HCT116 (cell line): ENCODE measurements at regions not wholly inside any gene's neighbourhood (a gene's known extent, or its start where the extent isn't known, plus 50 kb on each side); places are given as distances from the start of the nearest gene placed in this dataset.

Experiments used
- ATAC-seq: fragments of 200-7000 bp; cut with Tn5 transposase; 2 replicates; pipeline ENCODE4 v1.9.1; 2020; ENCODE audit warnings: mild to moderate bottlenecking, moderate library complexity
- BruUV-seq: library from RNA; stranded (reverse); fragments of 400-500 nt; replicated peaks from 2 replicates; lab custom pipeline; 2021; lab: Mats Ljungman, UMichigan
- CTCF ChIA-PET: fragments of 300-600 bp; sonication (Branson Sonifier 250); formaldehyde crosslinking; loops from one replicate; lab custom pipeline; 2021; ENCODE audit warnings: antibody characterized with exemption; lab: Charles Lee
- POLR2A ChIA-PET: fragments of 300-600, 350-600 bp; sonication (Branson Sonifier 250); formaldehyde crosslinking; loops from one replicate; lab custom pipeline; 2021; ENCODE audit warnings: antibody characterized with exemption; lab: Charles Lee
- RAD21 ChIA-PET, 2 experiments: fragments of 300-600 bp; sonication (Branson Sonifier 250); formaldehyde crosslinking; loops; one replicate each; lab custom pipeline; 2023; ENCODE audit warnings: low total read pairs in 2 of 2; ENCODE audit not compliant: uncharacterized antibody in 2 of 2, unreplicated experiment in 2 of 2, low non-redundant PET in 1 of 2; lab: Charles Lee
- DNase-seq: peaks from one replicate; pipeline ENCODE4 v3.0.0-alpha.2; 2010; ENCODE audit warnings: low read depth, low spot score
- H2AFZ ChIP-seq: fragments of 200-600 bp; shearing (Covaris generic), sonication (generic); 2 replicates; pipeline ENCODE4 v1.6.1; 2017; ENCODE audit warnings: low read depth, mixed run types, mixed read lengths, antibody characterized with exemption, low read length; ENCODE audit not compliant: poor library complexity, severe bottlenecking
- H3K27ac ChIP-seq: 2 replicates; pipeline ENCODE4 v1.5.1; 2012; ENCODE audit warnings: low read depth, low read length
- H3K27me3 ChIP-seq: fragments of 200-600 bp; sonication (generic); 2 replicates; pipeline ENCODE4 v1.6.1; 2016; ENCODE audit warnings: mixed run types, low read length, mixed read lengths; ENCODE audit not compliant: insufficient read depth
- H3K36me3 ChIP-seq, 2 experiments: fragments of 200-500 bp in 1 of 2; fragments of 200-600 bp in 1 of 2; sonication (Bioruptor generic) in 1 of 2; sonication (generic) in 1 of 2; 2 replicates each; pipeline versions ENCODE4 v1.5.1 to v1.6.1; 2014 to 2016; ENCODE audit warnings: low read length in 2 of 2, inconsistent platforms in 1 of 2, mixed read lengths in 1 of 2, mixed run types in 1 of 2; ENCODE audit not compliant: insufficient read depth in 2 of 2, control insufficient read depth in 1 of 2
- H3K4me1 ChIP-seq, 2 experiments: fragments of 200-600 bp in 1 of 2; sonication (generic) in 1 of 2; 2 replicates each; pipeline versions ENCODE4 v1.5.1 to v1.6.1; 2012 to 2017; ENCODE audit warnings: low read length in 2 of 2, inconsistent platforms in 1 of 2, mild to moderate bottlenecking in 1 of 2, mixed read lengths in 1 of 2, mixed run types in 1 of 2, moderate library complexity in 1 of 2; ENCODE audit not compliant: insufficient read depth in 2 of 2, control insufficient read depth in 1 of 2
- H3K4me2 ChIP-seq: fragments of 200-600 bp; sonication (generic); 2 replicates; pipeline ENCODE4 v1.6.1; 2017; ENCODE audit warnings: mixed run types, low read length, mixed read lengths
- H3K4me3 ChIP-seq, 2 experiments: fragments of 200-600 bp in 1 of 2; sonication (generic) in 1 of 2; replicated peaks in 1 of 2; 2 replicates each; pipeline ENCODE4 v1.5.1; 2011 to 2016; ENCODE audit warnings: low read length in 2 of 2, control low read depth in 1 of 2, low read depth in 1 of 2, mild to moderate bottlenecking in 1 of 2, mixed read lengths in 1 of 2, mixed run types in 1 of 2
- H3K79me2 ChIP-seq: fragments of 200-600 bp; sonication (generic); 2 replicates; pipeline ENCODE4 v1.6.1; 2017; ENCODE audit warnings: mild to moderate bottlenecking, mixed run types, low read length, moderate library complexity, mixed read lengths; ENCODE audit not compliant: insufficient read depth
- H3K9ac ChIP-seq: fragments of 200-600 bp; sonication (generic); 2 replicates; pipeline ENCODE4 v1.6.1; 2016; ENCODE audit warnings: low read length, mixed read lengths
- H3K9me2 ChIP-seq: fragments of 200-600 bp; sonication (generic), shearing (Covaris generic); 2 replicates; pipeline ENCODE4 v1.6.1; 2017; ENCODE audit warnings: mixed run types, mild to moderate bottlenecking, moderate library complexity; ENCODE audit not compliant: insufficient read depth
- H3K9me3 ChIP-seq, 2 experiments: fragments of 200-500 bp in 1 of 2; fragments of 200-600 bp in 1 of 2; sonication (Bioruptor generic) in 1 of 2; sonication (generic) in 1 of 2; 2 replicates each; pipeline ENCODE4 v1.6.1; 2014 to 2017; ENCODE audit warnings: low read length in 2 of 2, mixed read lengths in 2 of 2, inconsistent platforms in 1 of 2, low read depth in 1 of 2, mild to moderate bottlenecking in 1 of 2, mixed run types in 1 of 2, moderate library complexity in 1 of 2; ENCODE audit not compliant: control insufficient read depth in 1 of 2, insufficient read depth in 1 of 2
- H4K20me1 ChIP-seq: fragments of 200-600 bp; sonication (generic), shearing (Covaris generic); 2 replicates; pipeline ENCODE4 v1.6.1; 2017; ENCODE audit warnings: mixed run types, mild to moderate bottlenecking, moderate library complexity; ENCODE audit not compliant: insufficient read depth
- ATF3 ChIP-seq: IDR thresholded peaks from 2 replicates; pipeline ENCODE4 v1.6.1; 2012
- CEBPB ChIP-seq: IDR thresholded peaks from 2 replicates; pipeline ENCODE4 v1.6.1; 2012; ENCODE audit warnings: low read depth
- CTCF ChIP-seq, 3 experiments: fragments of 200-600 bp in 1 of 3; sonication (generic) in 1 of 3; IDR thresholded peaks in 2 of 3; conservative IDR thresholded peaks in 1 of 3; 2 replicates each; pipeline ENCODE4 v1.5.1; 2012 to 2017; ENCODE audit warnings: low read depth in 2 of 3, low read length in 2 of 3, antibody characterized with exemption in 1 of 3, borderline replicate concordance in 1 of 3, control low read depth in 1 of 3, mild to moderate bottlenecking in 1 of 3, mixed read lengths in 1 of 3, mixed run types in 1 of 3, moderate library complexity in 1 of 3; ENCODE audit not compliant: insufficient read depth in 1 of 3
- EGR1 ChIP-seq: IDR thresholded peaks from 2 replicates; pipeline ENCODE4 v1.6.1; 2012; ENCODE audit warnings: low read depth
- EZH2phosphoT487 ChIP-seq: fragments of 200-600 bp; IDR thresholded peaks from 2 replicates; pipeline ENCODE4 v1.6.1; 2018; ENCODE audit warnings: antibody characterized with exemption, borderline replicate concordance
- FOSL1 ChIP-seq: IDR thresholded peaks from 2 replicates; pipeline ENCODE4 v1.6.1; 2012; ENCODE audit warnings: low read depth
- JUND ChIP-seq: IDR thresholded peaks from 2 replicates; pipeline ENCODE4 v1.6.1; 2012
- RAD21 ChIP-seq: IDR thresholded peaks from 2 replicates; pipeline ENCODE4 v1.6.1; 2012; ENCODE audit warnings: low read depth, mild to moderate bottlenecking
- REST ChIP-seq: IDR thresholded peaks from 2 replicates; pipeline ENCODE4 v1.6.1; 2012; ENCODE audit warnings: low read depth
- SIN3A ChIP-seq: IDR thresholded peaks from 2 replicates; pipeline ENCODE4 v1.6.1; 2012; ENCODE audit warnings: low read depth
- YY1 ChIP-seq: IDR thresholded peaks from 2 replicates; pipeline ENCODE4 v1.6.1; 2011; ENCODE audit warnings: low read length, low read depth, moderate library complexity, mild to moderate bottlenecking; ENCODE audit not compliant: insufficient replicate concordance; ENCODE audit errors: extremely low read depth
- ZFX ChIP-seq: fragments of 450-650 bp; IDR thresholded peaks from 2 replicates; pipeline ENCODE4 v1.6.1; 2017
- intact Hi-C: fragments of 100-400 bp; cut with micrococcal nuclease; formaldehyde crosslinking; loops from 2 replicates; pipeline ENCODE4 v1.10.0; 2022

- Histone ChIP-seq H3K9ac (no peak overlapping the region), H3K9me3 (no peaks in the 10 kb centered on the region), H3K4me2 (no peak overlapping the region), H3K9me2 (no peaks in the 10 kb centered on the region), H3K4me1 (no peaks in the 10 kb centered on the region), H3K36me3 (no peaks in the 10 kb centered on the region), H3K4me3 (no peak overlapping the region), H2AFZ (no peak overlapping the region), H3K27me3 (no peaks in the 10 kb centered on the region), H3K79me2 (no peaks in the 10 kb centered on the region), H4K20me1 (no peaks in the 10 kb centered on the region), H3K27ac (no peak overlapping the region)
- ChIA-PET CTCF (no interaction called here), POLR2A (no interaction called here), RAD21 (no interaction called here)
- ATAC-seq, result no peak
- intact Hi-C loops, result no loop called here
- TF ChIP-seq ATF3 (no peak), ZFX (no peak), YY1 (no peak), FOSL1 (no peak), SIN3A (no peak), JUND (no peak)
- no TSS peak for BruUV-seq
- DNase-seq, result no peak
Measured at GRCh38 chr1:101739826-101740330, 256.8 kb downstream of the OLFM3 start.

GRCh38 chr1:101741910-101742309 lies 254.8 kb downstream of the OLFM3 start:
- ATAC-seq, result no peak
- BruUV-seq, result no TSS peak
- Histone ChIP-seq H3K4me3 (no peak overlapping the region), H4K20me1 (no peaks in the 10 kb centered on the region), H2AFZ (no peak overlapping the region), H3K36me3 (no peaks in the 10 kb centered on the region), H3K27me3 (no peaks in the 10 kb centered on the region), H3K27ac (no peak overlapping the region), H3K4me2 (no peak overlapping the region), H3K4me1 (no peaks in the 10 kb centered on the region), H3K9me3 (no peaks in the 10 kb centered on the region), H3K9ac (no peak overlapping the region), H3K9me2 (no peaks in the 10 kb centered on the region), H3K79me2 (no peaks in the 10 kb centered on the region)
- CTCF ChIA-PET, result no interaction called here
- intact Hi-C loops, result no loop called here
- POLR2A ChIA-PET, result no interaction called here
- RAD21 ChIA-PET, result no interaction called here
- no peak for DNase-seq
- no peak for TF ChIP-seq REST
- no peak for TF ChIP-seq ATF3
- TF ChIP-seq CEBPB, result no peak
- TF ChIP-seq EZH2phosphoT487, result no peak
- no peak for TF ChIP-seq CTCF (IDR thresholded peaks at IDR 0.05 in 2 of 3, conservative IDR thresholded peaks at IDR 0.05 in 1 of 3; ENCODE audit: borderline replicate concordance in 1 of 3, insufficient read depth in 1 of 3, low read depth in 2 of 3, low read length in 2 of 3)
- no peak for TF ChIP-seq EGR1
- no peak for TF ChIP-seq SIN3A
- TF ChIP-seq RAD21, result no peak
